ENCODE measurements at regions not wholly inside any gene's neighbourhood (a gene's known extent, or its start where the extent isn't known, plus 50 kb on each side); places are given as distances from the start of the nearest gene placed in this dataset.
A peak's percentile ranks its signal among the peaks of the same experiment; 100 is the strongest.

DNA sequence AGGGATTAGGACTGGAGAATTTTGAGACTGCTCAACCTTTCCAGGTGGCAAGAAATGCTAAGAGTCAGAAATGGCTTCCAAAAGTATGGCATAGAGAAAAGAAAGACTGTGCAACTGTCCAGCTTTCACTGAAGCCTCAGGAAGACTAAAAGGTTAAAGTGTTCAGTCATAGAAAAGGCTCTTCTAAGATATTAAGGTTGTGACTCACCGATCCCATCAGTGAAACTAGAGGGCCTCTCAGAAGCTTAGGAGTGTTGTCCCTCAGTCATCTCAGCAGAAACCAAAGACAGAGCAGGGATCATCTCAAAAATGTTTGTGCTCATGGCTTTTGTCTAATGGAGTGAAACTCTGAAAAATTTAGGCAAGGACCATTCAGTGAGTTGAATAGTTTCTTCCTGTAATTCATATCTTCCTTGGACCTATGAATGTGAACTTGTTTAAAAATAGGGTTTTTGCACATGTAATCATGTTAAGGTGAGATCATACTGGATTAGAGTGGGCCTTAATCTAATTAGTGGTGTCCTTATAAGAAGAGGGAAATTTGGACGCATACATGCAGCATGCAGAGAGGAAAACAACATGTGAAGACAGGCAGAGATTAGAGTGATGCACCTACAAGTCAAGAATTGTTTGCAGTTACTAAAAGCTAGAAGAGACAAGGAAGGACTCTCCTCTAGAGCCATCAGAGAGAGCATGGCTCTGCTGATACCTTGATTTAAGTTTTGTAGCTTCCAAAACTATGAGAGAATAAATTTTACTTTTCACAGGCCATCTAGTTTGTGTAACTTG is 71.3 kb downstream of the RPE65 start:
- Histone ChIP-seq H3K27ac (ENCODE audit: low read length) (no peak overlapping the region), H3K4me3 (ENCODE audit: low read length) (no peak overlapping the region), H3K9me3 (ENCODE audit: control insufficient read depth, low read length) (no peaks in the 10 kb centered on the region), H3K27me3 (ENCODE audit: control insufficient read depth, insufficient read depth) (no peaks in the 10 kb centered on the region), H3K4me1 (ENCODE audit: control insufficient read depth, insufficient read depth, low read length) (peaks cover 2% of the 10 kb centered on the region)
- 88% methylated on average over 2 of the region's 2 CpGs for WGBS
- ATAC-seq = no peak
- intact Hi-C loops (cut with DNase I) = no loop called here
- DNase-seq = no peak

DNA sequence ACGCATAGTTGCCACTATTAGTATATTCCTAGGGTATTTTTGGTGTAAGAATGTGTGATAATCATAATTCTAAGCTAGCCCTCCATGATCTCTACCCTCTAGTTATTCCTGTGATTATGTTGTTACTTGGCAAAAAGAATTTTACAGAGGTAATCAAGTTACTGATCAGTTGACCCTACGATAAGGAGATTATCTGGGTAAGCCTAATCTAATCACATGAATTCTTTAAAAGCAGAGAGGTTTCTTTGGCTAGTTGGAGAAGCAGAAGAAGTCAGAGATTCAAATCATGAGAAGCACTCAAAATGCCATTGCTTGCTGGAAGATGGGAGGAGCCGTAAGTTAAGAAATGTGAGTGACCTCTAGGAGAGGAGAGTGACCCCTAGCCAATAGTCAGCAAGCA is 72.7 kb downstream of the RPE65 start:
- WGBS = 89% methylated on average over 3 of the region's 3 CpGs
- H3K27me3 ChIP-seq (ENCODE audit: control insufficient read depth, insufficient read depth) = no peaks in the 10 kb centered on the region
- no peak overlapping the region for H3K27ac ChIP-seq (ENCODE audit: low read length)
- no peak overlapping the region for H3K4me3 ChIP-seq (ENCODE audit: low read length)
- peaks cover 2% of the 10 kb centered on the region for H3K4me1 ChIP-seq (ENCODE audit: control insufficient read depth, insufficient read depth, low read length)
- ATAC-seq (no peak), DNase-seq (no peak)
- H3K9me3 ChIP-seq (ENCODE audit: control insufficient read depth, low read length) = no peaks in the 10 kb centered on the region
- intact Hi-C loops (cut with DNase I) = no loop called here

DNA sequence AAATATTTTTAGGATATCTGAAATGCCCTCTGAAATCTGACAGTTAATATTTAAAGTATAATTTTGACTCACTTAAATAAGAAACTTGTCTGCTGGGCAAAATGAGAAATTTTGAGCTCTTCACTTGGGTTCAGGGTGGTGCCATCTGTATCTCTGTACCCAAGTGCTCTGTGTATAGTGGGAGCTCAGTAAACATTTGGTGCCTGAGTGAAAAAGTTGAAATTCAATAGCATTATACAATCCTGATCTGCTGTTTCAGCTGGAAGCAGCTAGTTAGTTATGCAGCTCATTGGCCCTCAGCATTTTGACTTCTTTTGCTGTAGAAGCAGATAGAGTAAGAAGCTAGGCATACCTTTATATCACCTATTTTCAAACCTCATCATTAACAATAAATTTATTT is 73.3 kb downstream of the RPE65 start:
- H3K27me3 ChIP-seq (ENCODE audit: control insufficient read depth, insufficient read depth) = no peaks in the 10 kb centered on the region
- ATAC-seq = no peak
- H3K4me1 ChIP-seq (ENCODE audit: control insufficient read depth, insufficient read depth, low read length) = peaks cover 2% of the 10 kb centered on the region
- no peak overlapping the region for H3K27ac ChIP-seq (ENCODE audit: low read length)
- no peak overlapping the region for H3K4me3 ChIP-seq (ENCODE audit: low read length)
- no peaks in the 10 kb centered on the region for H3K9me3 ChIP-seq (ENCODE audit: control insufficient read depth, low read length)
- intact Hi-C loops (cut with DNase I) = no loop called here
- DNase-seq = no peak

GRCh38 chr1:68375919-68376318 is 73.8 kb downstream of the RPE65 start:
- WGBS = 61% methylated on average over 1 of the region's 1 CpG
- intact Hi-C loops (cut with DNase I) = no loop called here

GRCh38 chr1:68373173-68373572 is 76.6 kb downstream of the RPE65 start:
- ATAC-seq = peak in 1 of 2 donors; percentile 24
- no peak overlapping the region for H3K4me3 ChIP-seq (ENCODE audit: low read length)
- intact Hi-C loops (cut with DNase I) = no loop called here

More at GRCh38 chr1:68375919-68376318, 73.8 kb downstream of the RPE65 start:
- Histone ChIP-seq H3K4me1 (ENCODE audit: control insufficient read depth, insufficient read depth, low read length) (peaks cover 2% of the 10 kb centered on the region), H3K27me3 (ENCODE audit: control insufficient read depth, insufficient read depth) (no peaks in the 10 kb centered on the region), H3K27ac (ENCODE audit: low read length) (no peak overlapping the region), H3K9me3 (ENCODE audit: control insufficient read depth, low read length) (no peaks in the 10 kb centered on the region), H3K4me3 (ENCODE audit: low read length) (no peak overlapping the region)
- DNase-seq (no peak), ATAC-seq (no peak)

GRCh38 chr1:68372487-68372886 is 77.3 kb downstream of the RPE65 start:
- ATAC-seq (no peak), DNase-seq (no peak)
- Histone ChIP-seq H3K4me1 (ENCODE audit: control insufficient read depth, insufficient read depth, low read length) (peaks cover 2% of the 10 kb centered on the region), H3K4me3 (ENCODE audit: low read length) (no peak overlapping the region), H3K27ac (ENCODE audit: low read length) (no peak overlapping the region), H3K9me3 (ENCODE audit: control insufficient read depth, low read length) (no peaks in the 10 kb centered on the region), H3K27me3 (ENCODE audit: control insufficient read depth, insufficient read depth) (no peaks in the 10 kb centered on the region)
- 93% methylated on average over 6 of the region's 6 CpGs for WGBS
- intact Hi-C loops (cut with DNase I) = no loop called here

More at GRCh38 chr1:68373173-68373572, 76.6 kb downstream of the RPE65 start:
- DNase-seq = peak in 1 of 3 donors; percentile 50
- H3K27ac ChIP-seq (ENCODE audit: low read length) = no peak overlapping the region
- H3K4me1 ChIP-seq (ENCODE audit: control insufficient read depth, insufficient read depth, low read length) = peaks cover 2% of the 10 kb centered on the region
- no peaks in the 10 kb centered on the region for H3K9me3 ChIP-seq (ENCODE audit: control insufficient read depth, low read length)
- no peaks in the 10 kb centered on the region for H3K27me3 ChIP-seq (ENCODE audit: control insufficient read depth, insufficient read depth)
- WGBS = 97% methylated on average over 18 of the region's 18 CpGs

GRCh38 chr1:68370101-68370915 is 79.4 kb downstream of the RPE65 start:
- no peaks in the 10 kb centered on the region for H3K4me1 ChIP-seq (ENCODE audit: control insufficient read depth, insufficient read depth, low read length)
- intact Hi-C loops (cut with DNase I) = no loop called here
- no peaks in the 10 kb centered on the region for H3K27me3 ChIP-seq (ENCODE audit: control insufficient read depth, insufficient read depth)
- no peak overlapping the region for H3K4me3 ChIP-seq (ENCODE audit: low read length)
- DNase-seq = no peak
- H3K27ac ChIP-seq (ENCODE audit: low read length) = no peak overlapping the region
- WGBS = 62% methylated on average over 1 of the region's 1 CpG
- H3K9me3 ChIP-seq (ENCODE audit: control insufficient read depth, low read length) = no peaks in the 10 kb centered on the region
- ATAC-seq = no peak

- ATAC-seq = no peak
Measured at GRCh38 chr1:68366572-68366971, 83.2 kb downstream of the RPE65 start.

GRCh38 chr1:68365709-68366382 is 83.9 kb downstream of the RPE65 start:
- DNase-seq = no peak
- Histone ChIP-seq H3K4me3 (ENCODE audit: low read length) (no peak overlapping the region), H3K4me1 (ENCODE audit: control insufficient read depth, insufficient read depth, low read length) (no peaks in the 10 kb centered on the region), H3K9me3 (ENCODE audit: control insufficient read depth, low read length) (no peaks in the 10 kb centered on the region), H3K27ac (ENCODE audit: low read length) (no peak overlapping the region), H3K27me3 (ENCODE audit: control insufficient read depth, insufficient read depth) (no peaks in the 10 kb centered on the region)
- intact Hi-C loops (cut with DNase I) = no loop called here
- 96% methylated on average over 1 of the region's 1 CpG for WGBS
- ATAC-seq = no peak

More at GRCh38 chr1:68366572-68366971, 83.2 kb downstream of the RPE65 start:
- no peak for DNase-seq
- H3K4me1 ChIP-seq (ENCODE audit: control insufficient read depth, insufficient read depth, low read length) = no peaks in the 10 kb centered on the region
- no peak overlapping the region for H3K27ac ChIP-seq (ENCODE audit: low read length)
- H3K9me3 ChIP-seq (ENCODE audit: control insufficient read depth, low read length) = no peaks in the 10 kb centered on the region
- no peaks in the 10 kb centered on the region for H3K27me3 ChIP-seq (ENCODE audit: control insufficient read depth, insufficient read depth)
- WGBS = 85% methylated on average over 5 of the region's 5 CpGs
- H3K4me3 ChIP-seq (ENCODE audit: low read length) = no peak overlapping the region
- intact Hi-C loops (cut with DNase I) = no loop called here

DNA sequence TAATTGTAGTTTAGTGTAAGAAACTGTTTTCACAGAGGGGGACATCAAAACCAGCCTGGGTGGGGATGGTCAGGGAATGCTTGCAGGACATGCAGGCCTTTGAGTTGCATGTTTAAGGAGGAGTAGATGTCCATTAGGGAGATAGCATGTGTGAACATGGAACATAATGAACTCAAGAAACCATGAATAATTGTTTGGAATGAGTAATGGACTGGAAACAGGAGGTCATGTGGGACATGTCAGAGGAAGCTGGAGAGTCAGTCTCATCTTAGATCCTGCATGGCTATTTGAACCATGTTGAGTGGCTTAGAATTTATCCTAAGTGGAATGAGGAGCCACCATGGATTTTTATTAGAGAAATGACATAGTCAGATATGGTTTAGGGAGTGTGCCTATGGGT is 86.4 kb downstream of the RPE65 start:
- no peak for DNase-seq
- Histone ChIP-seq H3K27ac (ENCODE audit: low read length) (no peak overlapping the region), H3K27me3 (ENCODE audit: control insufficient read depth, insufficient read depth) (no peaks in the 10 kb centered on the region), H3K4me3 (ENCODE audit: low read length) (no peak overlapping the region), H3K9me3 (ENCODE audit: control insufficient read depth, low read length) (no peaks in the 10 kb centered on the region), H3K4me1 (ENCODE audit: control insufficient read depth, insufficient read depth, low read length) (no peaks in the 10 kb centered on the region)
- intact Hi-C loops (cut with DNase I) = no loop called here
- ATAC-seq = no peak

GRCh38 chr1:68361346-68361910 is 88.3 kb downstream of the RPE65 start:
- H3K4me1 ChIP-seq (ENCODE audit: control insufficient read depth, insufficient read depth, low read length) = no peaks in the 10 kb centered on the region
- WGBS = 74% methylated on average over 3 of the region's 3 CpGs
- DNase-seq = no peak
- no peak overlapping the region for H3K27ac ChIP-seq (ENCODE audit: low read length)
- no peak for ATAC-seq
- no peaks in the 10 kb centered on the region for H3K27me3 ChIP-seq (ENCODE audit: control insufficient read depth, insufficient read depth)
- H3K4me3 ChIP-seq (ENCODE audit: low read length) = no peak overlapping the region
- H3K9me3 ChIP-seq (ENCODE audit: control insufficient read depth, low read length) = no peaks in the 10 kb centered on the region
- intact Hi-C loops (cut with DNase I) = no loop called here

Measured in right cardiac atrium (tissue), 5 donors.